ENCODE measurements at regions not wholly inside any gene's neighbourhood (a gene's known extent, or its start where the extent isn't known, plus 50 kb on each side); places are given as distances from the start of the nearest gene placed in this dataset.
A peak's percentile ranks its signal among the peaks of the same experiment; 100 is the strongest.

GRCh38 chr9:126043681-126044080, 282.9 kb upstream of the MVB12B start:
- no peak for ATAC-seq
- no peak overlapping the region for H3K27ac ChIP-seq (ENCODE audit: low read depth, low read length)
- H3K4me2 ChIP-seq (ENCODE audit: low read length), result no peak overlapping the region
- H4K20me1 ChIP-seq (ENCODE audit: insufficient read depth), result no peaks in the 10 kb centered on the region
- no peak overlapping the region for H3K4me3 ChIP-seq (replicated peaks in 1 of 2; ENCODE audit: low read depth in 1 of 2, low read length in 2 of 2)
- no peaks in the 10 kb centered on the region for H3K9me2 ChIP-seq (ENCODE audit: insufficient read depth)
- no peaks in the 10 kb centered on the region for H3K79me2 ChIP-seq (ENCODE audit: insufficient read depth, low read length)
- ChIA-PET POLR2A (no interaction called here), CTCF (no interaction called here), RAD21 (ENCODE audit: low non-redundant PET in 1 of 2, low total read pairs in 2 of 2, uncharacterized antibody in 2 of 2, unreplicated experiment in 2 of 2) (no interaction called here)
- H3K27me3 ChIP-seq (ENCODE audit: insufficient read depth, low read length), result no peaks in the 10 kb centered on the region
- no peaks in the 10 kb centered on the region for H3K4me1 ChIP-seq (ENCODE audit: control insufficient read depth in 1 of 2, insufficient read depth in 2 of 2, low read length in 2 of 2)
- 0 out of 4 replicates have a peak, but pooled peaks cover 0 to 4% of the 10 kb centered on the region in 2 experiments for H3K9me3 ChIP-seq (ENCODE audit: control insufficient read depth in 1 of 2, insufficient read depth in 1 of 2, low read depth in 1 of 2, low read length in 2 of 2)
- H3K36me3 ChIP-seq (ENCODE audit: control insufficient read depth in 1 of 2, insufficient read depth in 2 of 2, low read length in 2 of 2), result no peaks in the 10 kb centered on the region
- TF ChIP-seq ZFX (IDR thresholded peaks at IDR 0.05) (no peak), CEBPB (IDR thresholded peaks at IDR 0.05; ENCODE audit: low read depth) (no peak), POLR2A (IDR thresholded peaks at IDR 0.05; ENCODE audit: borderline replicate concordance, extremely low read depth, insufficient read depth, insufficient read length) (no peak), EZH2 (IDR thresholded peaks at IDR 0.05) (no peak), RAD21 (IDR thresholded peaks at IDR 0.05; ENCODE audit: low read depth) (no peak), FOSL1 (IDR thresholded peaks at IDR 0.05; ENCODE audit: low read depth) (no peak), SIN3A (IDR thresholded peaks at IDR 0.05; ENCODE audit: low read depth) (no peak), SRF (IDR thresholded peaks at IDR 0.05; ENCODE audit: low read depth) (no peak), JUND (IDR thresholded peaks at IDR 0.05) (no peak), SP1 (IDR thresholded peaks at IDR 0.05; ENCODE audit: low read depth) (no peak)
- no peak overlapping the region for H2AFZ ChIP-seq (ENCODE audit: low read depth, low read length, poor library complexity, severe bottlenecking)
- BruUV-seq (replicated peaks), result no TSS peak
- intact Hi-C loops (cut with micrococcal nuclease), result no loop called here
- H3K9ac ChIP-seq (ENCODE audit: low read length), result no peak overlapping the region
- no peak for DNase-seq (ENCODE audit: low read depth, low spot score)

DNA sequence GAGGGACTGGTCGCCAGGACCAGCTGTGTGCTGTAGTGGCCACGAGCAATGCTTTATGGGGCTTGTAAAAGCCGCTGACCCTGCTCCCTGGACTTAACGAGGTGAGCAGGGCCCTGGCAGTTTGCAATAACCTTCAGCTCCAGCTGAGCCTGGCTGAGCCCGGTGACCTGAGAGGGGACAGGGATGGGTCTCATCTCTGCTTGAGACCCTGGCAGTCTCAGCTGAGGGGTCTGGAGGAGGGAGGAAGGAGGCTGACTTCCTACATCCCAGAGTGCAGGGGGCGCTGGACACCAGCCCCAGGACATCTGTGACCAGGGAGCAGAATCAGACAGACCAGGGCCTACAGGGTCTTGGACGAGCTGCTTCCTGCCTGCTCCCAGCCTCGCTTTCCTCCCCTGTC, 277.5 kb upstream of the MVB12B start:
- Histone ChIP-seq H3K4me1 (ENCODE audit: control insufficient read depth in 1 of 2, insufficient read depth in 2 of 2, low read length in 2 of 2) (no peaks in the 10 kb centered on the region), H4K20me1 (ENCODE audit: insufficient read depth) (no peaks in the 10 kb centered on the region), H3K9me3 (ENCODE audit: control insufficient read depth in 1 of 2, insufficient read depth in 1 of 2, low read depth in 1 of 2, low read length in 2 of 2) (no peaks in the 10 kb centered on the region), H3K4me3 (replicated peaks in 1 of 2; ENCODE audit: low read depth in 1 of 2, low read length in 2 of 2) (no peak overlapping the region), H3K79me2 (ENCODE audit: insufficient read depth, low read length) (no peaks in the 10 kb centered on the region), H3K9ac (ENCODE audit: low read length) (no peak overlapping the region), H3K9me2 (ENCODE audit: insufficient read depth) (no peaks in the 10 kb centered on the region), H3K36me3 (ENCODE audit: control insufficient read depth in 1 of 2, insufficient read depth in 2 of 2, low read length in 2 of 2) (no peaks in the 10 kb centered on the region), H3K4me2 (ENCODE audit: low read length) (no peak overlapping the region), H3K27ac (ENCODE audit: low read depth, low read length) (no peak overlapping the region), H3K27me3 (ENCODE audit: insufficient read depth, low read length) (no peaks in the 10 kb centered on the region; the same call in 1 of the 2 replicates), H2AFZ (ENCODE audit: low read depth, low read length, poor library complexity, severe bottlenecking) (no peak overlapping the region)
- ATAC-seq (no peak), DNase-seq (ENCODE audit: low read depth, low spot score) (no peak)
- POLR2A ChIA-PET, result no interaction called here
- TF ChIP-seq EZH2phosphoT487 (IDR thresholded peaks at IDR 0.05; ENCODE audit: borderline replicate concordance), result no peak
- no peak for TF ChIP-seq SIN3A (IDR thresholded peaks at IDR 0.05; ENCODE audit: low read depth)
- no peak for TF ChIP-seq ELF1 (IDR thresholded peaks at IDR 0.05; ENCODE audit: borderline replicate concordance, low read depth)
- peak; percentile 32; the same call in 1 of the 2 replicates for TF ChIP-seq RAD21 (IDR thresholded peaks at IDR 0.05; ENCODE audit: low read depth)
- no peak for TF ChIP-seq REST (IDR thresholded peaks at IDR 0.05; ENCODE audit: low read depth)
- TF ChIP-seq, protein P1, sequence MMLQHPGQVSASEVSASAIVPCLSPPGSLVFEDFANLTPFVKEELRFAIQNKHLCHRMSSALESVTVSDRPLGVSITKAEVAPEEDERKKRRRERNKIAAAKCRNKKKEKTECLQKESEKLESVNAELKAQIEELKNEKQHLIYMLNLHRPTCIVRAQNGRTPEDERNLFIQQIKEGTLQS (IDR thresholded peaks at IDR 0.05), result no peak
- RAD21 ChIA-PET (ENCODE audit: low non-redundant PET in 1 of 2, low total read pairs in 2 of 2, uncharacterized antibody in 2 of 2, unreplicated experiment in 2 of 2), result no interaction called here
- intact Hi-C loops (cut with micrococcal nuclease), result no loop called here
- no TSS peak for BruUV-seq (replicated peaks)
- CTCF ChIA-PET, result no interaction called here

Data from HCT116 (cell line).